Endodermal cell (in vitro differentiated cells): ENCODE measurements at regions not wholly inside any gene's neighbourhood (a gene's known extent, or its start where the extent isn't known, plus 50 kb on each side); places are given as distances from the start of the nearest gene placed in this dataset.

ENCODE experiments used
- DNase-seq: peaks from one replicate; pipeline ENCODE4 v3.0.0-alpha.2; 2017
- H3K27ac ChIP-seq: 2 replicates; pipeline ENCODE4 v1.5.1; 2013; ENCODE audit warnings: mild to moderate bottlenecking, low read depth, low read length, moderate library complexity
- H3K27me3 ChIP-seq: 2 replicates; pipeline ENCODE4 v1.6.1; 2013; ENCODE audit warnings: mild to moderate bottlenecking, low read length, moderate library complexity; ENCODE audit not compliant: insufficient read depth, control insufficient read depth, poor library complexity, severe bottlenecking
- H3K36me3 ChIP-seq: 2 replicates; pipeline ENCODE4 v1.7.0; 2013; ENCODE audit warnings: mild to moderate bottlenecking, low read length, moderate library complexity; ENCODE audit not compliant: control insufficient read depth, insufficient read depth
- H3K4me1 ChIP-seq: one replicate; pipeline ENCODE4 v1.7.0; 2013; ENCODE audit warnings: low read length; ENCODE audit not compliant: control insufficient read depth, insufficient read depth
- H3K4me3 ChIP-seq: 2 replicates; pipeline ENCODE4 v1.5.1; 2013; ENCODE audit warnings: mild to moderate bottlenecking, low read length, moderate library complexity
- H3K9ac ChIP-seq: 2 replicates; pipeline ENCODE4 v1.6.1; 2013; ENCODE audit warnings: mild to moderate bottlenecking, low read length, moderate library complexity; ENCODE audit not compliant: poor library complexity, severe bottlenecking; ENCODE audit errors: extremely low read depth
- H3K9me3 ChIP-seq: 2 replicates; pipeline ENCODE4 v1.6.1; 2013; ENCODE audit warnings: mild to moderate bottlenecking, low read length, moderate library complexity; ENCODE audit not compliant: control insufficient read depth
- H3K27ac Mint-ChIP-seq: 2 replicates; pipeline ENCODE4 v1.8.0; 2020; ENCODE audit warnings: mixed read lengths
- H3K27me3 Mint-ChIP-seq: 2 replicates; pipeline ENCODE4 v1.8.0; 2021; ENCODE audit warnings: mild to moderate bottlenecking, mixed read lengths; ENCODE audit not compliant: insufficient read depth
- H3K36me3 Mint-ChIP-seq: 2 replicates; pipeline ENCODE4 v1.8.0; 2020; ENCODE audit warnings: low read depth, mixed read lengths
- H3K4me1 Mint-ChIP-seq: 2 replicates; pipeline ENCODE4 v1.8.0; 2020; ENCODE audit warnings: mixed read lengths
- H3K4me3 Mint-ChIP-seq: 2 replicates; pipeline ENCODE4 v1.8.0; 2020; ENCODE audit warnings: mild to moderate bottlenecking, moderate library complexity, mixed read lengths
- H3K9me3 Mint-ChIP-seq: 2 replicates; pipeline ENCODE4 v1.8.0; 2020; ENCODE audit warnings: mild to moderate bottlenecking, mixed read lengths
- CTCF ChIP-seq: fragments of 200-600 bp; sonication (generic); conservative IDR thresholded peaks from 2 replicates; pipeline ENCODE4 v1.5.0; 2021; ENCODE audit warnings: antibody characterized with exemption, mild to moderate bottlenecking
- WGBS, 2 experiments: methylation state at CpG; one replicate each; pipeline versions ENCODE4 v1.1.5 to v1.1.7; 2013; ENCODE audit warnings: missing lambda C conversion rate in 2 of 2, mixed read lengths in 1 of 2; ENCODE audit not compliant: insufficient coverage in 1 of 2, insufficient read length in 1 of 2; 5-methylcytosine and 5-hydroxymethylcytosine counted together

DNA sequence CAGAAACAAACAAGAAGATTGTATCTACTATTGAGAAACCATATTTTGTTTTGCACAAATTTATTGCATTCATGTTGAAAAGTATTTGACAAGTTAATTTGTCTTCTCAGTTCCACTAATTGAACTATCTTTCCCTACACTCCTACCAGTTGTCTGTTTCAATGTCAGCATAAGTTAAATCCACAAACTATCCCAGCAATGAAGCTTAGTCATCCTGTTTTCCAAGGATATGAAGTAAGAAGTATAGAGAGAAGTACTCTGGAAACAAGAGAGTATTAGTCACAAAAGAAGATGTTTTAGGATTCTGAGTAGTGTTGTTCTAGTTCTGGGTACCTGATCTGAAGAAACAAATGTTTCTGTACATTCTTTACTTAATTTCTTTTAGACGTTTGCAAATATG, 261.6 kb upstream of the ZNF804A start:
- no peak overlapping the region for H3K27ac Mint-ChIP-seq
- Histone ChIP-seq H3K9ac (no peak overlapping the region), H3K27me3 (no peaks in the 10 kb centered on the region), H3K36me3 (no peaks in the 10 kb centered on the region), H3K4me1 (no peaks in the 10 kb centered on the region), H3K9me3 (no peaks in the 10 kb centered on the region), H3K27ac (no peak overlapping the region), H3K4me3 (no peak overlapping the region)
- H3K4me3 Mint-ChIP-seq = no peak overlapping the region
- DNase-seq = no peak
- H3K9me3 Mint-ChIP-seq = no peaks in the 10 kb centered on the region
- no peaks in the 10 kb centered on the region for H3K36me3 Mint-ChIP-seq
- WGBS, 2 experiments = 91% methylated on average over 1 of the region's 1 CpG; no CpG with 5 or more reads in 1 of the 2 experiments
- TF ChIP-seq CTCF = no peak
- H3K4me1 Mint-ChIP-seq = peaks cover 14% of the 10 kb centered on the region
- peaks cover 10% of the 10 kb centered on the region for H3K27me3 Mint-ChIP-seq

DNA sequence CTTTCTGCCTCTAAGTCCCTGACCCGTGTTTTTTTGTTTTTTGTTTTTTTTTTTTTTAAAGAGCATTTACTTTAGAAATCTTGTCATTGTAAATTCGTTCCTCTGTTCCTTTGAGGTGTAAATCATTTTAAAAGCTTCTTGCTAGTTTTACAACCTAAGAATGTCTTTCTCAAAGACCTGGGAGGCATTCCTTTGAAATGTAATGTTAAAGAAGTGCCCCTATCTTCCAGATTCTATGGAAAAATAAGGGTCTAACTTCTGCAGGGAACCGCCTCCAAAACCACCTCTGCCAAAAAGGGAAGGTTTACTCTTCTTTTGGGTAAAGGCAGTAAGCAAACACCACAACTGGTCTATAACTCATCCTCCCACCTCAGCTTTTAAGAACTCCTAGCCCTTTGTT, 259.6 kb upstream of the ZNF804A start:
- Histone ChIP-seq H3K36me3 (no peaks in the 10 kb centered on the region), H3K27ac (no peak overlapping the region), H3K4me3 (no peak overlapping the region), H3K9ac (no peak overlapping the region), H3K9me3 (no peaks in the 10 kb centered on the region), H3K4me1 (peaks cover 3% of the 10 kb centered on the region), H3K27me3 (no peaks in the 10 kb centered on the region)
- Mint-ChIP-seq H3K4me1 (peaks cover 21% of the 10 kb centered on the region), H3K27ac (no peak overlapping the region), H3K9me3 (no peaks in the 10 kb centered on the region), H3K27me3 (peaks cover 10% of the 10 kb centered on the region), H3K4me3 (no peak overlapping the region), H3K36me3 (no peaks in the 10 kb centered on the region)
- WGBS, 2 experiments = 29% methylated on average over 3 of the region's 3 CpGs; no CpG with 5 or more reads in 1 of the 2 experiments
- peak; percentile 54 for DNase-seq
- TF ChIP-seq CTCF = no peak

DNA sequence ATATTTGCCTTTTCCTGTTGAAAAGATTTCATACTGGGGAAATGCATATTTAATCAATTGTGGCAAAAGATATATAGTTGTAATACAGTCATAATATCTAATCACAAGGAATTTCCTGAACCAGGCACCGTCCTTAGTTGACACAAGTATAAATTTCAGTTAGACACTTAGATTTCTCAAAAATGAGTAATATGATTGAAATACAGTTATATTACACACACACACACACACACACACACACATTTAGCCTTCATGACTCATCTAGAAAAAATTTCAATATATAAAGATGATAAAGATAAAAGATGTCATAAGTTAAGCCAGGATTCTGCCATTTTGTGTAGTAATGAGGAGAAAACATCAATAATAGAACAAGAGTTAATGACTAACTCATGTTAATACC, 258.4 kb upstream of the ZNF804A start:
- Histone ChIP-seq H3K9ac (no peak overlapping the region), H3K27me3 (no peaks in the 10 kb centered on the region), H3K27ac (no peak overlapping the region), H3K4me3 (no peak overlapping the region), H3K36me3 (no peaks in the 10 kb centered on the region), H3K4me1 (peaks cover 3% of the 10 kb centered on the region), H3K9me3 (no peaks in the 10 kb centered on the region)
- no peak overlapping the region for H3K4me3 Mint-ChIP-seq
- DNase-seq = no peak
- WGBS, 2 experiments = 60% methylated on average over 1 of the region's 1 CpG; no CpG with 5 or more reads in 1 of the 2 experiments
- no peaks in the 10 kb centered on the region for H3K9me3 Mint-ChIP-seq
- peaks cover 10% of the 10 kb centered on the region for H3K27me3 Mint-ChIP-seq
- no peak for TF ChIP-seq CTCF
- H3K27ac Mint-ChIP-seq = no peak overlapping the region
- H3K4me1 Mint-ChIP-seq = peaks cover 21% of the 10 kb centered on the region
- no peaks in the 10 kb centered on the region for H3K36me3 Mint-ChIP-seq
